PC-3 (cell line): ENCODE measurements at regions not wholly inside any gene's neighbourhood (a gene's known extent, or its start where the extent isn't known, plus 50 kb on each side); places are given as distances from the start of the nearest gene placed in this dataset.

Source experiments
- ATAC-seq: fragments of 200-7000 bp; cut with Tn5 transposase; 2 replicates; pipeline ENCODE4 v1.9.1; 2020; ENCODE audit warnings: mild to moderate bottlenecking, moderate library complexity
- BruUV-seq: library from RNA; stranded (reverse); fragments of 400-500 nt; replicated peaks from 2 replicates; lab custom pipeline; 2021; lab: Mats Ljungman, UMichigan
- CTCF ChIA-PET: fragments of 300-600 bp; sonication (Branson Sonifier 250); formaldehyde crosslinking; loops from one replicate; lab custom pipeline; 2022; ENCODE audit warnings: antibody characterized with exemption; lab: Charles Lee
- POLR2A ChIA-PET: fragments of 300-600 bp; sonication (Branson Sonifier 250); formaldehyde crosslinking; loops from one replicate; lab custom pipeline; 2022; ENCODE audit warnings: antibody characterized with exemption; ENCODE audit not compliant: unreplicated experiment; lab: Charles Lee
- DNase-seq: peaks from one replicate; pipeline ENCODE4 v3.0.0-alpha.2; 2015
- H2AFZ ChIP-seq: fragments of 300-600 bp; sonication (generic); 2 replicates; pipeline ENCODE4 v1.6.0; 2016; ENCODE audit warnings: antibody characterized with exemption, low read length
- H3F3A ChIP-seq: fragments of 300-600 bp; sonication (generic); one replicate; pipeline ENCODE4 v1.6.0; 2017; ENCODE audit warnings: antibody characterized with exemption, low read length, control low read depth, mild to moderate bottlenecking; ENCODE audit not compliant: unreplicated experiment
- H3K27ac ChIP-seq: fragments of 300-600 bp; sonication (generic); 2 replicates; pipeline ENCODE4 v1.5.1; 2016; ENCODE audit warnings: mild to moderate bottlenecking, low read length
- H3K27me3 ChIP-seq: fragments of 300-600 bp; sonication (generic); 2 replicates; pipeline ENCODE4 v1.6.1; 2016; ENCODE audit warnings: low read length, mixed read lengths
- H3K36me3 ChIP-seq: fragments of 300-600 bp; sonication (generic); 2 replicates; pipeline ENCODE4 v1.6.1; 2016; ENCODE audit warnings: low read depth, mixed run types, low read length, mixed read lengths
- H3K4me1 ChIP-seq: fragments of 300-600 bp; sonication (generic); 2 replicates; pipeline ENCODE4 v1.5.1; 2016; ENCODE audit warnings: low read length; ENCODE audit not compliant: insufficient read depth
- H3K4me2 ChIP-seq: fragments of 300-600 bp; sonication (generic); 2 replicates; pipeline ENCODE4 v1.6.0; 2016; ENCODE audit warnings: low read length
- H3K4me3 ChIP-seq: fragments of 300-600 bp; sonication (generic); 2 replicates; pipeline ENCODE4 v1.5.1; 2016; ENCODE audit warnings: mild to moderate bottlenecking, low read length, mixed read lengths
- H3K79me2 ChIP-seq: fragments of 300-600 bp; sonication (generic); 2 replicates; pipeline ENCODE4 v1.6.1; 2017; ENCODE audit warnings: low read length, mixed read lengths
- H3K9ac ChIP-seq: fragments of 300-600 bp; sonication (generic); 2 replicates; pipeline ENCODE4 v1.6.0; 2016; ENCODE audit warnings: mild to moderate bottlenecking, low read length
- H3K9me2 ChIP-seq: fragments of 300-600 bp; sonication (generic); replicated peaks from 2 replicates; pipeline ENCODE4 v1.6.1; 2016; ENCODE audit warnings: mixed run types, low read length, mixed read lengths
- H3K9me3 ChIP-seq: fragments of 300-600 bp; sonication (generic); 2 replicates; pipeline ENCODE4 v1.6.1; 2016; ENCODE audit warnings: low read length, mixed read lengths
- H4K20me1 ChIP-seq: fragments of 300-600 bp; sonication (generic); 2 replicates; pipeline ENCODE4 v1.6.1; 2016; ENCODE audit warnings: low read length, mixed read lengths
- EZH2 ChIP-seq: fragments of 300-600 bp; sonication (generic); IDR thresholded peaks from one replicate; pipeline ENCODE4 v1.6.1; 2017; ENCODE audit warnings: antibody characterized with exemption, mild to moderate bottlenecking, low read length; ENCODE audit not compliant: unreplicated experiment
- EZH2phosphoT487 ChIP-seq: fragments of 300-600 bp; sonication (generic); IDR thresholded peaks from 2 replicates; pipeline ENCODE4 v1.6.1; 2018; ENCODE audit warnings: mild to moderate bottlenecking, antibody characterized with exemption, low read length, borderline replicate concordance
- intact Hi-C: fragments of 100-400 bp; cut with micrococcal nuclease; formaldehyde crosslinking; loops from 2 replicates; pipeline ENCODE4 v1.9.0; 2023
- TF ChIP-seq, protein P1 (sequence below): fragments of 300-600 bp; sonication (generic); conservative IDR thresholded peaks from 2 replicates; pipeline ENCODE4 v1.5.1; 2017; ENCODE audit warnings: antibody characterized with exemption, low read depth, mild to moderate bottlenecking, low read length

DNA sequence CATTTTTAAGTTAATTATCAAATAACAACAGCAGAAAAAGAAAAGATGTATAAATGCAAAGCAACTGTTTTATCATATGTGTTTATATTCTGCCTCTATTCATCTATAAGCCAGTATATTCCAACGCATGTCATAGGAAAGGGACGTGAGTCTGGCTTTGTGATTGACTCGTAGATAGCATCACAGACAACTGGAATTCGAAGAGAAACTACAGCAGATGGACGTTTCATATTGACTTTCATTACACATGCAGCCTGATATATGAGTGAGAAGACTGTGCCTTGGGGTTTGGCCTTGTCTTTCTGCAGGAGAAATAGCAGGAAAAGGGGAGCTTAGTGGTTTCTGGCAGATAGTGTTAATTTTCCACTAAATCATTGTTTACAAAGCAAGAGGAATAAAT lies 1111.9 kb downstream of the MAT2B start:
- Histone ChIP-seq H3K36me3 (no peaks in the 10 kb centered on the region), H3K27ac (no peak overlapping the region), H3K27me3 (no peaks in the 10 kb centered on the region), H4K20me1 (no peaks in the 10 kb centered on the region), H2AFZ (no peak overlapping the region), H3K4me2 (no peak overlapping the region), H3K9ac (no peak overlapping the region), H3K4me3 (no peak overlapping the region), H3K4me1 (no peaks in the 10 kb centered on the region), H3K79me2 (no peaks in the 10 kb centered on the region), H3F3A (no peaks in the 10 kb centered on the region), H3K9me2 (no peaks in the 10 kb centered on the region), H3K9me3 (no peaks in the 10 kb centered on the region)
- intact Hi-C loops: no loop called here
- BruUV-seq: no TSS peak
- DNase-seq (no peak), ATAC-seq (no peak)
- TF ChIP-seq EZH2: no peak
- no peak for TF ChIP-seq EZH2phosphoT487
- ChIA-PET CTCF (no interaction called here), POLR2A (no interaction called here)

DNA sequence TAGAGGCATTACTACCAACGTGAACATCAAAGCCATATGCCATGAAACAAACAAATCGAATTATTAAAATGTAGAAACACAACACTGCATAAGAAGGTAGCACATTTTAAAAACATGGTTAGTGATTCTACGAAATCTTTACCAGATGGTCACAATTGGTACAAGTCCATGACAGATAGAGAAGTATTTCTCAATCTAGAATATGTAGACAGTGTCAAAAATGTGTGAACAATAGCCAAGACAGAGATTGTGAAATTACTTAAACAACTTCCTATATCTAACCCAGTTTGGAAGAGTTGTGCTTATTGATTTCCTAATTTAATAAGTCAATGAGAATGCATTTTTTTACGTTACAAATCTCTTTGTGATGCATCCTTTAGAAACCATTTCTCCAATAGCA lies 1121.6 kb downstream of the MAT2B start:
- CTCF ChIA-PET: no interaction called here
- H3K9ac ChIP-seq: no peak overlapping the region
- no peaks in the 10 kb centered on the region for H3K9me2 ChIP-seq
- H3K4me2 ChIP-seq: no peak overlapping the region
- ATAC-seq (no peak), DNase-seq (no peak)
- no peak overlapping the region for H3K4me3 ChIP-seq
- no peaks in the 10 kb centered on the region for H4K20me1 ChIP-seq
- intact Hi-C loops: no loop called here
- TF ChIP-seq EZH2phosphoT487 (no peak), EZH2 (no peak)
- TF ChIP-seq, protein P1, sequence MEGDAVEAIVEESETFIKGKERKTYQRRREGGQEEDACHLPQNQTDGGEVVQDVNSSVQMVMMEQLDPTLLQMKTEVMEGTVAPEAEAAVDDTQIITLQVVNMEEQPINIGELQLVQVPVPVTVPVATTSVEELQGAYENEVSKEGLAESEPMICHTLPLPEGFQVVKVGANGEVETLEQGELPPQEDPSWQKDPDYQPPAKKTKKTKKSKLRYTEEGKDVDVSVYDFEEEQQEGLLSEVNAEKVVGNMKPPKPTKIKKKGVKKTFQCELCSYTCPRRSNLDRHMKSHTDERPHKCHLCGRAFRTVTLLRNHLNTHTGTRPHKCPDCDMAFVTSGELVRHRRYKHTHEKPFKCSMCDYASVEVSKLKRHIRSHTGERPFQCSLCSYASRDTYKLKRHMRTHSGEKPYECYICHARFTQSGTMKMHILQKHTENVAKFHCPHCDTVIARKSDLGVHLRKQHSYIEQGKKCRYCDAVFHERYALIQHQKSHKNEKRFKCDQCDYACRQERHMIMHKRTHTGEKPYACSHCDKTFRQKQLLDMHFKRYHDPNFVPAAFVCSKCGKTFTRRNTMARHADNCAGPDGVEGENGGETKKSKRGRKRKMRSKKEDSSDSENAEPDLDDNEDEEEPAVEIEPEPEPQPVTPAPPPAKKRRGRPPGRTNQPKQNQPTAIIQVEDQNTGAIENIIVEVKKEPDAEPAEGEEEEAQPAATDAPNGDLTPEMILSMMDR: no peak
- POLR2A ChIA-PET: no interaction called here
- H3K36me3 ChIP-seq: no peaks in the 10 kb centered on the region
- no peaks in the 10 kb centered on the region for H3K27me3 ChIP-seq
- no peak overlapping the region for H2AFZ ChIP-seq
- no peaks in the 10 kb centered on the region for H3K79me2 ChIP-seq
- H3K4me1 ChIP-seq: no peaks in the 10 kb centered on the region
- no peak overlapping the region for H3K27ac ChIP-seq
- no TSS peak for BruUV-seq
- no peaks in the 10 kb centered on the region for H3F3A ChIP-seq
- no peaks in the 10 kb centered on the region for H3K9me3 ChIP-seq

DNA sequence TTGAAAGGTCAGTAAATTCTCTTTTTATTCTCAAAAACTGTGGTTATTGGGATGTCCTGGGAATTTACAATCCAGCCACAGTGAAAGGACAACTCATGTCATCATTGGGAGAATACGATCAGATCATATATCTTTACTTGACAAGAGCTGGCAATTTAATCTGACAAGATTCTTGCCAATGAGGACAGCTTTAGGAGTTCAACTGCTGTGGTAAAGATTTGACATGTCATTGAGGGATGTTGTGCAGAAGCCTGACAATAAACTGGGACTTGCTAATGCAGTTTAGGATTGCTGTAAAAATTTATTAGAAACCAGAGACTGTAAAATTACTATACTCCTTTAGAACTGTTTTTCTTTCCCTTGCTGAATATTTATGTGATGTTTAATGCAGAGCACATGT lies 1131.0 kb downstream of the MAT2B start:
- Histone ChIP-seq H4K20me1 (no peaks in the 10 kb centered on the region), H2AFZ (no peak overlapping the region), H3K9ac (no peak overlapping the region), H3K79me2 (no peaks in the 10 kb centered on the region), H3K9me3 (no peaks in the 10 kb centered on the region), H3K4me1 (no peaks in the 10 kb centered on the region), H3K4me3 (no peak overlapping the region), H3K36me3 (no peaks in the 10 kb centered on the region), H3K9me2 (no peaks in the 10 kb centered on the region), H3F3A (no peaks in the 10 kb centered on the region), H3K27ac (no peak overlapping the region), H3K4me2 (no peak overlapping the region), H3K27me3 (no peaks in the 10 kb centered on the region)
- ATAC-seq: no peak
- CTCF ChIA-PET: no interaction called here
- POLR2A ChIA-PET: no interaction called here
- no peak for DNase-seq
- intact Hi-C loops: no loop called here
- no peak for TF ChIP-seq EZH2phosphoT487
- TF ChIP-seq EZH2: no peak
- TF ChIP-seq, protein P1: no peak
- BruUV-seq: no TSS peak
